ENCODE measurements at regions not wholly inside any gene's neighbourhood (a gene's known extent, or its start where the extent isn't known, plus 50 kb on each side); places are given as distances from the start of the nearest gene placed in this dataset.

DNA sequence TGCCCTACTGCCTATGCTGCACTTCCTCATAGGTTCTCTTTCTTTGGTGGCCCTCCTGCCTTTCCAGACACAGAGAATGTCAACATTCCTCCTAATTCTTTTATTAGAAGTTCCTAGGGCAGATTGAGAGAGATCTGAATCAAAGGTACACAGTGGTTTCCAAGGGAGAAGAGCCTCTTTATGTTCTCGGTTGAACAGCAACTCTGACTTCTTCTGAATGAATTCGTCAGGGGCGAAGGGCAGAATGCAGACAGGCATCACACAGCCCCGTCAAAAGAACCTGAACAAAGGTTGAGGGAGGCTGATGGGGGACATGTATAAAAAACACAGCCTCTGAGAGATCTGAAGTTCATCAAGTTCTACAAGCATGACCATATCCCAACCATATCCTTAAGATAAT is 68.1 kb upstream of the DTNBP1 start:
- BruUV-seq (replicated peaks): no TSS peak
- ChIA-PET CTCF (no interaction called here), POLR2A (no interaction called here), RAD21 (ENCODE audit: low non-redundant PET in 1 of 2, low total read pairs in 2 of 2, uncharacterized antibody in 2 of 2, unreplicated experiment in 2 of 2) (no interaction called here)
- ATAC-seq (no peak), DNase-seq (ENCODE audit: low read depth, low spot score) (no peak)
- intact Hi-C loops (cut with micrococcal nuclease): no loop called here
- Histone ChIP-seq H3K9me3 (ENCODE audit: control insufficient read depth in 1 of 2, insufficient read depth in 1 of 2, low read depth in 1 of 2, low read length in 2 of 2) (no peaks in the 10 kb centered on the region), H3K9me2 (ENCODE audit: insufficient read depth) (no peaks in the 10 kb centered on the region), H3K36me3 (ENCODE audit: control insufficient read depth in 1 of 2, insufficient read depth in 2 of 2, low read length in 2 of 2) (no peaks in the 10 kb centered on the region), H4K20me1 (ENCODE audit: insufficient read depth) (no peaks in the 10 kb centered on the region), H3K4me2 (ENCODE audit: low read length) (no peak overlapping the region), H3K79me2 (ENCODE audit: insufficient read depth, low read length) (no peaks in the 10 kb centered on the region), H3K27ac (ENCODE audit: low read depth, low read length) (no peak overlapping the region), H3K9ac (ENCODE audit: low read length) (no peak overlapping the region), H2AFZ (ENCODE audit: low read depth, low read length, poor library complexity, severe bottlenecking) (no peak overlapping the region), H3K4me3 (replicated peaks in 1 of 2; ENCODE audit: low read depth in 1 of 2, low read length in 2 of 2) (no peak overlapping the region), H3K27me3 (ENCODE audit: insufficient read depth, low read length) (0 out of 2 replicates have a peak, but pooled peaks cover 3% of the 10 kb centered on the region), H3K4me1 (ENCODE audit: control insufficient read depth in 1 of 2, insufficient read depth in 2 of 2, low read length in 2 of 2) (peaks cover 4 to 8% of the 10 kb centered on the region in 2 experiments; a peak in 3 of 4 replicates)
- TF ChIP-seq SP1 (IDR thresholded peaks at IDR 0.05; ENCODE audit: low read depth) (no peak), YY1 (IDR thresholded peaks at IDR 0.05; ENCODE audit: extremely low read depth, insufficient replicate concordance, low read depth, low read length) (no peak), EZH2phosphoT487 (IDR thresholded peaks at IDR 0.05; ENCODE audit: borderline replicate concordance) (no peak), EZH2 (IDR thresholded peaks at IDR 0.05) (no peak), POLR2A (IDR thresholded peaks at IDR 0.05; ENCODE audit: borderline replicate concordance, extremely low read depth, insufficient read depth, insufficient read length) (no peak), CEBPB (IDR thresholded peaks at IDR 0.05; ENCODE audit: low read depth) (no peak), SIN3A (IDR thresholded peaks at IDR 0.05; ENCODE audit: low read depth) (no peak), POLR2AphosphoS5 (IDR thresholded peaks at IDR 0.05; ENCODE audit: low read depth, low read length) (no peak), FOSL1 (IDR thresholded peaks at IDR 0.05; ENCODE audit: low read depth) (no peak), ZFX (IDR thresholded peaks at IDR 0.05) (no peak), SRF (IDR thresholded peaks at IDR 0.05; ENCODE audit: low read depth) (no peak)
- TF ChIP-seq, protein P1, sequence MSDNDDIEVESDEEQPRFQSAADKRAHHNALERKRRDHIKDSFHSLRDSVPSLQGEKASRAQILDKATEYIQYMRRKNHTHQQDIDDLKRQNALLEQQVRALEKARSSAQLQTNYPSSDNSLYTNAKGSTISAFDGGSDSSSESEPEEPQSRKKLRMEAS (IDR thresholded peaks at IDR 0.05): no peak
- TF ChIP-seq, protein P2, sequence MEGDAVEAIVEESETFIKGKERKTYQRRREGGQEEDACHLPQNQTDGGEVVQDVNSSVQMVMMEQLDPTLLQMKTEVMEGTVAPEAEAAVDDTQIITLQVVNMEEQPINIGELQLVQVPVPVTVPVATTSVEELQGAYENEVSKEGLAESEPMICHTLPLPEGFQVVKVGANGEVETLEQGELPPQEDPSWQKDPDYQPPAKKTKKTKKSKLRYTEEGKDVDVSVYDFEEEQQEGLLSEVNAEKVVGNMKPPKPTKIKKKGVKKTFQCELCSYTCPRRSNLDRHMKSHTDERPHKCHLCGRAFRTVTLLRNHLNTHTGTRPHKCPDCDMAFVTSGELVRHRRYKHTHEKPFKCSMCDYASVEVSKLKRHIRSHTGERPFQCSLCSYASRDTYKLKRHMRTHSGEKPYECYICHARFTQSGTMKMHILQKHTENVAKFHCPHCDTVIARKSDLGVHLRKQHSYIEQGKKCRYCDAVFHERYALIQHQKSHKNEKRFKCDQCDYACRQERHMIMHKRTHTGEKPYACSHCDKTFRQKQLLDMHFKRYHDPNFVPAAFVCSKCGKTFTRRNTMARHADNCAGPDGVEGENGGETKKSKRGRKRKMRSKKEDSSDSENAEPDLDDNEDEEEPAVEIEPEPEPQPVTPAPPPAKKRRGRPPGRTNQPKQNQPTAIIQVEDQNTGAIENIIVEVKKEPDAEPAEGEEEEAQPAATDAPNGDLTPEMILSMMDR (IDR thresholded peaks at IDR 0.05 in 2 of 3, conservative IDR thresholded peaks at IDR 0.05 in 1 of 3; ENCODE audit: borderline replicate concordance in 1 of 3, insufficient read depth in 1 of 3, low read depth in 2 of 3, low read length in 2 of 3): no peak
- TF ChIP-seq, protein P3, sequence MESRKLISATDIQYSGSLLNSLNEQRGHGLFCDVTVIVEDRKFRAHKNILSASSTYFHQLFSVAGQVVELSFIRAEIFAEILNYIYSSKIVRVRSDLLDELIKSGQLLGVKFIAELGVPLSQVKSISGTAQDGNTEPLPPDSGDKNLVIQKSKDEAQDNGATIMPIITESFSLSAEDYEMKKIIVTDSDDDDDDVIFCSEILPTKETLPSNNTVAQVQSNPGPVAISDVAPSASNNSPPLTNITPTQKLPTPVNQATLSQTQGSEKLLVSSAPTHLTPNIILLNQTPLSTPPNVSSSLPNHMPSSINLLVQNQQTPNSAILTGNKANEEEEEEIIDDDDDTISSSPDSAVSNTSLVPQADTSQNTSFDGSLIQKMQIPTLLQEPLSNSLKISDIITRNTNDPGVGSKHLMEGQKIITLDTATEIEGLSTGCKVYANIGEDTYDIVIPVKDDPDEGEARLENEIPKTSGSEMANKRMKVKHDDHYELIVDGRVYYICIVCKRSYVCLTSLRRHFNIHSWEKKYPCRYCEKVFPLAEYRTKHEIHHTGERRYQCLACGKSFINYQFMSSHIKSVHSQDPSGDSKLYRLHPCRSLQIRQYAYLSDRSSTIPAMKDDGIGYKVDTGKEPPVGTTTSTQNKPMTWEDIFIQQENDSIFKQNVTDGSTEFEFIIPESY (IDR thresholded peaks at IDR 0.05; ENCODE audit: extremely low read depth, insufficient replicate concordance, low read length): no peak
- TF ChIP-seq, protein P4, sequence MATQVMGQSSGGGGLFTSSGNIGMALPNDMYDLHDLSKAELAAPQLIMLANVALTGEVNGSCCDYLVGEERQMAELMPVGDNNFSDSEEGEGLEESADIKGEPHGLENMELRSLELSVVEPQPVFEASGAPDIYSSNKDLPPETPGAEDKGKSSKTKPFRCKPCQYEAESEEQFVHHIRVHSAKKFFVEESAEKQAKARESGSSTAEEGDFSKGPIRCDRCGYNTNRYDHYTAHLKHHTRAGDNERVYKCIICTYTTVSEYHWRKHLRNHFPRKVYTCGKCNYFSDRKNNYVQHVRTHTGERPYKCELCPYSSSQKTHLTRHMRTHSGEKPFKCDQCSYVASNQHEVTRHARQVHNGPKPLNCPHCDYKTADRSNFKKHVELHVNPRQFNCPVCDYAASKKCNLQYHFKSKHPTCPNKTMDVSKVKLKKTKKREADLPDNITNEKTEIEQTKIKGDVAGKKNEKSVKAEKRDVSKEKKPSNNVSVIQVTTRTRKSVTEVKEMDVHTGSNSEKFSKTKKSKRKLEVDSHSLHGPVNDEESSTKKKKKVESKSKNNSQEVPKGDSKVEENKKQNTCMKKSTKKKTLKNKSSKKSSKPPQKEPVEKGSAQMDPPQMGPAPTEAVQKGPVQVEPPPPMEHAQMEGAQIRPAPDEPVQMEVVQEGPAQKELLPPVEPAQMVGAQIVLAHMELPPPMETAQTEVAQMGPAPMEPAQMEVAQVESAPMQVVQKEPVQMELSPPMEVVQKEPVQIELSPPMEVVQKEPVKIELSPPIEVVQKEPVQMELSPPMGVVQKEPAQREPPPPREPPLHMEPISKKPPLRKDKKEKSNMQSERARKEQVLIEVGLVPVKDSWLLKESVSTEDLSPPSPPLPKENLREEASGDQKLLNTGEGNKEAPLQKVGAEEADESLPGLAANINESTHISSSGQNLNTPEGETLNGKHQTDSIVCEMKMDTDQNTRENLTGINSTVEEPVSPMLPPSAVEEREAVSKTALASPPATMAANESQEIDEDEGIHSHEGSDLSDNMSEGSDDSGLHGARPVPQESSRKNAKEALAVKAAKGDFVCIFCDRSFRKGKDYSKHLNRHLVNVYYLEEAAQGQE (IDR thresholded peaks at IDR 0.05; ENCODE audit: low read depth): no peak
- TF ChIP-seq, protein P5, sequence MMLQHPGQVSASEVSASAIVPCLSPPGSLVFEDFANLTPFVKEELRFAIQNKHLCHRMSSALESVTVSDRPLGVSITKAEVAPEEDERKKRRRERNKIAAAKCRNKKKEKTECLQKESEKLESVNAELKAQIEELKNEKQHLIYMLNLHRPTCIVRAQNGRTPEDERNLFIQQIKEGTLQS (IDR thresholded peaks at IDR 0.05): no peak
